HCT116 (cell line): ENCODE measurements at regions not wholly inside any gene's neighbourhood (a gene's known extent, or its start where the extent isn't known, plus 50 kb on each side); places are given as distances from the start of the nearest gene placed in this dataset.

ENCODE experiments used
- ATAC-seq: fragments of 200-7000 bp; cut with Tn5 transposase; 2 replicates; pipeline ENCODE4 v1.9.1; 2020; ENCODE audit warnings: mild to moderate bottlenecking, moderate library complexity
- BruUV-seq: library from RNA; stranded (reverse); fragments of 400-500 nt; replicated peaks from 2 replicates; lab custom pipeline; 2021; lab: Mats Ljungman, UMichigan
- CTCF ChIA-PET: fragments of 300-600 bp; sonication (Branson Sonifier 250); formaldehyde crosslinking; loops from one replicate; lab custom pipeline; 2021; ENCODE audit warnings: antibody characterized with exemption; lab: Charles Lee
- POLR2A ChIA-PET: fragments of 300-600, 350-600 bp; sonication (Branson Sonifier 250); formaldehyde crosslinking; loops from one replicate; lab custom pipeline; 2021; ENCODE audit warnings: antibody characterized with exemption; lab: Charles Lee
- RAD21 ChIA-PET, 2 experiments: fragments of 300-600 bp; sonication (Branson Sonifier 250); formaldehyde crosslinking; loops; one replicate each; lab custom pipeline; 2023; ENCODE audit warnings: low total read pairs in 2 of 2; ENCODE audit not compliant: uncharacterized antibody in 2 of 2, unreplicated experiment in 2 of 2, low non-redundant PET in 1 of 2; lab: Charles Lee
- DNase-seq: peaks from one replicate; pipeline ENCODE4 v3.0.0-alpha.2; 2010; ENCODE audit warnings: low read depth, low spot score
- H2AFZ ChIP-seq: fragments of 200-600 bp; shearing (Covaris generic), sonication (generic); 2 replicates; pipeline ENCODE4 v1.6.1; 2017; ENCODE audit warnings: low read depth, mixed run types, mixed read lengths, antibody characterized with exemption, low read length; ENCODE audit not compliant: poor library complexity, severe bottlenecking
- H3K27ac ChIP-seq: 2 replicates; pipeline ENCODE4 v1.5.1; 2012; ENCODE audit warnings: low read depth, low read length
- H3K27me3 ChIP-seq: fragments of 200-600 bp; sonication (generic); 2 replicates; pipeline ENCODE4 v1.6.1; 2016; ENCODE audit warnings: mixed run types, low read length, mixed read lengths; ENCODE audit not compliant: insufficient read depth
- H3K36me3 ChIP-seq, 2 experiments: fragments of 200-500 bp in 1 of 2; fragments of 200-600 bp in 1 of 2; sonication (Bioruptor generic) in 1 of 2; sonication (generic) in 1 of 2; 2 replicates each; pipeline versions ENCODE4 v1.5.1 to v1.6.1; 2014 to 2016; ENCODE audit warnings: low read length in 2 of 2, inconsistent platforms in 1 of 2, mixed read lengths in 1 of 2, mixed run types in 1 of 2; ENCODE audit not compliant: insufficient read depth in 2 of 2, control insufficient read depth in 1 of 2
- H3K4me1 ChIP-seq, 2 experiments: fragments of 200-600 bp in 1 of 2; sonication (generic) in 1 of 2; 2 replicates each; pipeline versions ENCODE4 v1.5.1 to v1.6.1; 2012 to 2017; ENCODE audit warnings: low read length in 2 of 2, inconsistent platforms in 1 of 2, mild to moderate bottlenecking in 1 of 2, mixed read lengths in 1 of 2, mixed run types in 1 of 2, moderate library complexity in 1 of 2; ENCODE audit not compliant: insufficient read depth in 2 of 2, control insufficient read depth in 1 of 2
- H3K4me2 ChIP-seq: fragments of 200-600 bp; sonication (generic); 2 replicates; pipeline ENCODE4 v1.6.1; 2017; ENCODE audit warnings: mixed run types, low read length, mixed read lengths
- H3K4me3 ChIP-seq, 2 experiments: fragments of 200-600 bp in 1 of 2; sonication (generic) in 1 of 2; replicated peaks in 1 of 2; 2 replicates each; pipeline ENCODE4 v1.5.1; 2011 to 2016; ENCODE audit warnings: low read length in 2 of 2, control low read depth in 1 of 2, low read depth in 1 of 2, mild to moderate bottlenecking in 1 of 2, mixed read lengths in 1 of 2, mixed run types in 1 of 2
- H3K79me2 ChIP-seq: fragments of 200-600 bp; sonication (generic); 2 replicates; pipeline ENCODE4 v1.6.1; 2017; ENCODE audit warnings: mild to moderate bottlenecking, mixed run types, low read length, moderate library complexity, mixed read lengths; ENCODE audit not compliant: insufficient read depth
- H3K9ac ChIP-seq: fragments of 200-600 bp; sonication (generic); 2 replicates; pipeline ENCODE4 v1.6.1; 2016; ENCODE audit warnings: low read length, mixed read lengths
- H3K9me2 ChIP-seq: fragments of 200-600 bp; sonication (generic), shearing (Covaris generic); 2 replicates; pipeline ENCODE4 v1.6.1; 2017; ENCODE audit warnings: mixed run types, mild to moderate bottlenecking, moderate library complexity; ENCODE audit not compliant: insufficient read depth
- H3K9me3 ChIP-seq, 2 experiments: fragments of 200-500 bp in 1 of 2; fragments of 200-600 bp in 1 of 2; sonication (Bioruptor generic) in 1 of 2; sonication (generic) in 1 of 2; 2 replicates each; pipeline ENCODE4 v1.6.1; 2014 to 2017; ENCODE audit warnings: low read length in 2 of 2, mixed read lengths in 2 of 2, inconsistent platforms in 1 of 2, low read depth in 1 of 2, mild to moderate bottlenecking in 1 of 2, mixed run types in 1 of 2, moderate library complexity in 1 of 2; ENCODE audit not compliant: control insufficient read depth in 1 of 2, insufficient read depth in 1 of 2
- H4K20me1 ChIP-seq: fragments of 200-600 bp; sonication (generic), shearing (Covaris generic); 2 replicates; pipeline ENCODE4 v1.6.1; 2017; ENCODE audit warnings: mixed run types, mild to moderate bottlenecking, moderate library complexity; ENCODE audit not compliant: insufficient read depth
- CEBPB ChIP-seq: IDR thresholded peaks from 2 replicates; pipeline ENCODE4 v1.6.1; 2012; ENCODE audit warnings: low read depth
- EGR1 ChIP-seq: IDR thresholded peaks from 2 replicates; pipeline ENCODE4 v1.6.1; 2012; ENCODE audit warnings: low read depth
- EZH2phosphoT487 ChIP-seq: fragments of 200-600 bp; IDR thresholded peaks from 2 replicates; pipeline ENCODE4 v1.6.1; 2018; ENCODE audit warnings: antibody characterized with exemption, borderline replicate concordance
- JUND ChIP-seq: IDR thresholded peaks from 2 replicates; pipeline ENCODE4 v1.6.1; 2012
- POLR2A ChIP-seq: IDR thresholded peaks from 2 replicates; pipeline ENCODE4 v1.7.0; 2011; ENCODE audit warnings: borderline replicate concordance; ENCODE audit not compliant: insufficient read depth, insufficient read length; ENCODE audit errors: extremely low read depth
- POLR2AphosphoS5 ChIP-seq: IDR thresholded peaks from 2 replicates; pipeline ENCODE4 v1.6.1; 2011; ENCODE audit warnings: mild to moderate bottlenecking, low read depth, low read length, moderate library complexity
- REST ChIP-seq: IDR thresholded peaks from 2 replicates; pipeline ENCODE4 v1.6.1; 2012; ENCODE audit warnings: low read depth
- SIN3A ChIP-seq: IDR thresholded peaks from 2 replicates; pipeline ENCODE4 v1.6.1; 2012; ENCODE audit warnings: low read depth
- SP1 ChIP-seq: IDR thresholded peaks from 2 replicates; pipeline ENCODE4 v1.6.1; 2012; ENCODE audit warnings: low read depth
- SRF ChIP-seq: IDR thresholded peaks from 2 replicates; pipeline ENCODE4 v1.6.1; 2012; ENCODE audit warnings: low read depth
- TCF7L2 ChIP-seq: IDR thresholded peaks from 2 replicates; pipeline ENCODE4 v1.7.0; 2011; ENCODE audit warnings: borderline replicate concordance, inconsistent platforms; ENCODE audit not compliant: insufficient read depth, insufficient read length; ENCODE audit errors: extremely low read depth
- ZBTB33 ChIP-seq: IDR thresholded peaks from 2 replicates; pipeline ENCODE4 v1.6.1; 2011; ENCODE audit warnings: mild to moderate bottlenecking, low read length, moderate library complexity; ENCODE audit not compliant: insufficient replicate concordance; ENCODE audit errors: extremely low read depth
- ZFX ChIP-seq: fragments of 450-650 bp; IDR thresholded peaks from 2 replicates; pipeline ENCODE4 v1.6.1; 2017
- ZNF274 ChIP-seq: fragments of 200-500 bp; sonication (Bioruptor generic); IDR thresholded peaks from 2 replicates; pipeline ENCODE4 v1.6.1; 2014; ENCODE audit warnings: mild to moderate bottlenecking, low read depth, low read length, inconsistent platforms
- intact Hi-C: fragments of 100-400 bp; cut with micrococcal nuclease; formaldehyde crosslinking; loops from 2 replicates; pipeline ENCODE4 v1.10.0; 2022
- TF ChIP-seq, protein P1 (sequence below): IDR thresholded peaks from 2 replicates; pipeline ENCODE4 v1.6.1; 2012
- TF ChIP-seq, protein P2 (sequence below): IDR thresholded peaks from 2 replicates; pipeline ENCODE4 v1.6.1; 2012

DNA sequence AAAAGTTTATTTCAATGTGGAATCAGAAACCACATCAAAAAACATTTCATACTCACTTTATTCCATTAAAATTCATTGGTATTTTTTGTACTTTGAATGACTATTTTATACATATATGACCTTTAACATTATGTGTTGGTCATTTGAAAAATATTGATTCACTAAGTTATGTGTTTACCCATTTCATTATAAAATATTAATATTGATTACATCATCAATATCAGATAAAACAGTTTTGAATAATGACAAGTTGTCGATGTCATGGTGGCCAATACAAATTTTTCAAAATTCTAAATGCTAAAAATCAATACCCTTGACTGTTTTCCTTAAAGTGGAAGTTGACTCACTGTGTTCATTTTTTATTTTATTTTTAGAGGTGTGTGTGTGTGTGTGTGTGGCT, 239.7 kb upstream of the ROBO1 start:
- H3K4me2 ChIP-seq, result no peak overlapping the region
- no peaks in the 10 kb centered on the region for H3K79me2 ChIP-seq
- no peak overlapping the region for H3K9ac ChIP-seq
- peaks cover 0 to 26% of the 10 kb centered on the region in 2 experiments; a peak in 1 of 4 replicates for H3K9me3 ChIP-seq
- no peaks in the 10 kb centered on the region for H4K20me1 ChIP-seq
- no peaks in the 10 kb centered on the region for H3K9me2 ChIP-seq
- no peak overlapping the region for H2AFZ ChIP-seq
- no peaks in the 10 kb centered on the region for H3K4me1 ChIP-seq
- no peaks in the 10 kb centered on the region for H3K27me3 ChIP-seq
- ChIA-PET RAD21 (no interaction called here), POLR2A (no interaction called here), CTCF (no interaction called here)
- DNase-seq (no peak), ATAC-seq (no peak)
- no peak overlapping the region for H3K4me3 ChIP-seq
- TF ChIP-seq, protein P1, sequence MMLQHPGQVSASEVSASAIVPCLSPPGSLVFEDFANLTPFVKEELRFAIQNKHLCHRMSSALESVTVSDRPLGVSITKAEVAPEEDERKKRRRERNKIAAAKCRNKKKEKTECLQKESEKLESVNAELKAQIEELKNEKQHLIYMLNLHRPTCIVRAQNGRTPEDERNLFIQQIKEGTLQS, result no peak
- no peak for TF ChIP-seq EZH2phosphoT487
- no peak for TF ChIP-seq EGR1
- no peak for TF ChIP-seq SIN3A
- TF ChIP-seq REST, result no peak
- no peak for TF ChIP-seq POLR2AphosphoS5
- no peak for TF ChIP-seq JUND
- TF ChIP-seq CEBPB, result no peak
- no peak for TF ChIP-seq SRF
- no peak for TF ChIP-seq ZNF274
- TF ChIP-seq, protein P2, sequence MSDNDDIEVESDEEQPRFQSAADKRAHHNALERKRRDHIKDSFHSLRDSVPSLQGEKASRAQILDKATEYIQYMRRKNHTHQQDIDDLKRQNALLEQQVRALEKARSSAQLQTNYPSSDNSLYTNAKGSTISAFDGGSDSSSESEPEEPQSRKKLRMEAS, result no peak
- no peak for TF ChIP-seq ZFX
- TF ChIP-seq TCF7L2, result no peak
- TF ChIP-seq SP1, result no peak
- no peak for TF ChIP-seq POLR2A
- TF ChIP-seq ZBTB33, result no peak
- no peak overlapping the region for H3K27ac ChIP-seq
- no TSS peak for BruUV-seq
- H3K36me3 ChIP-seq, result no peaks in the 10 kb centered on the region
- intact Hi-C loops, result no loop called here
